Upper lobe of left lung (tissue), 6 donors: ENCODE measurements at regions not wholly inside any gene's neighbourhood (a gene's known extent, or its start where the extent isn't known, plus 50 kb on each side); places are given as distances from the start of the nearest gene placed in this dataset.
"Not testable (repeated sequence)": the region's sequence is repeated elsewhere in the genome, so short reads cannot be mapped to it uniquely, and the experiment has no call there.

Experiments
- ATAC-seq, 2 donors: fragments of 200-7000 bp; cut with Tn5 transposase; one replicate each; pipeline ENCODE4 v1.9.1; 2022; ENCODE audit warnings: mild to moderate bottlenecking in 2 of 2, moderate library complexity in 2 of 2; ENCODE audit not compliant: low FRiP score in 2 of 2
- DNase-seq, 2 donors: peaks; one replicate each; pipeline ENCODE4 v3.0.0-alpha.2; 2019 to 2020
- H3K27ac ChIP-seq, 4 donors: fragments of 200-600 bp; sonication (generic); one replicate each; pipeline ENCODE4 v1.5.1; 2016 to 2019
- H3K27me3 ChIP-seq, 4 donors: fragments of 200-600 bp; sonication (generic); one replicate each; pipeline ENCODE4 v1.5.1; 2017 to 2019
- H3K36me3 ChIP-seq, 4 donors: fragments of 200-600 bp; sonication (generic); one replicate each; pipeline ENCODE4 v1.5.1; 2016 to 2019
- H3K4me1 ChIP-seq, 4 donors: fragments of 200-600 bp; sonication (generic); one replicate each; pipeline ENCODE4 v1.5.1; 2018 to 2019
- H3K4me3 ChIP-seq, 4 donors: fragments of 200-600 bp; sonication (generic); one replicate each; pipeline ENCODE4 v1.5.1; 2017 to 2019; ENCODE audit warnings: mild to moderate bottlenecking in 2 of 4, moderate library complexity in 1 of 4
- H3K9me3 ChIP-seq, 4 donors: fragments of 200-600 bp; sonication (generic); one replicate each; pipeline ENCODE4 v1.5.1; 2018 to 2019
- CTCF ChIP-seq, 6 experiments: fragments of 450-650 bp in 4 of 6; fragments of 200-600 bp in 2 of 6; sonication (generic) in 2 of 6; IDR thresholded peaks; one replicate each; pipeline ENCODE4 v1.5.1; 2016 to 2019; ENCODE audit warnings: antibody characterized with exemption in 6 of 6
- EP300 ChIP-seq, 4 donors: sonication (generic); formaldehyde crosslinking; IDR thresholded peaks; one replicate each; pipeline ENCODE4 v1.5.1; 2017; ENCODE audit warnings: antibody characterized with exemption in 4 of 4, control low read depth in 2 of 4
- POLR2A ChIP-seq, 4 donors: fragments of 450-650 bp; IDR thresholded peaks; one replicate each; pipeline ENCODE4 v1.5.1; 2016 to 2017; ENCODE audit warnings: antibody characterized with exemption in 4 of 4, mild to moderate bottlenecking in 2 of 4
- POLR2AphosphoS5 ChIP-seq, 2 donors: sonication (generic); formaldehyde crosslinking; IDR thresholded peaks; one replicate each; pipeline ENCODE4 v1.5.1; 2017; ENCODE audit warnings: antibody characterized with exemption in 2 of 2
- WGBS, 2 donors: methylation state at CpG; one replicate each; pipeline ENCODE4 v1.1.5; 2017 to 2018; 5-methylcytosine and 5-hydroxymethylcytosine counted together
- donor health status: DM: no; HTN: no; CAD: no; lungs with moderate emphysema.
- donor health status: DM: no; HTN: yes; CAD: no; lungs with severe emphysema.

- no peak for ATAC-seq
- DNase-seq: no peak
- H3K36me3 ChIP-seq: no peaks in the 10 kb centered on the region
- no peak overlapping the region for H3K27ac ChIP-seq
- no peak for TF ChIP-seq CTCF (IDR thresholded peaks at IDR 0.05)
- no peak for TF ChIP-seq POLR2AphosphoS5 (IDR thresholded peaks at IDR 0.05)
- TF ChIP-seq EP300 (IDR thresholded peaks at IDR 0.05): no peak
- TF ChIP-seq POLR2A (IDR thresholded peaks at IDR 0.05): no peak
- 79 to 80% methylated on average over 2 of the region's 2 CpGs for whole genome bisulfite sequencing, 2 donors
- H3K4me1 ChIP-seq: peaks cover 0 to 8% (median 6%) of the 10 kb centered on the region in 4 donors
- no peaks in the 10 kb centered on the region for H3K9me3 ChIP-seq
- H3K4me3 ChIP-seq: no peak overlapping the region
- no peaks in the 10 kb centered on the region for H3K27me3 ChIP-seq
These were observed 75.6 kb upstream of the SRD5A3 start for GRCh38 chr4:55270481-55270880.

GRCh38 chr4:55272102-55272501 is 73.9 kb upstream of the SRD5A3 start:
- Histone ChIP-seq H3K36me3 (no peaks in the 10 kb centered on the region), H3K4me3 (no peak overlapping the region), H3K9me3 (no peaks in the 10 kb centered on the region), H3K4me1 (peaks cover 0 to 8% (median 6%) of the 10 kb centered on the region in 4 donors), H3K27me3 (no peaks in the 10 kb centered on the region), H3K27ac (no peak overlapping the region)
- WGBS, 2 donors: 62 to 72% methylated on average over 2 of the region's 2 CpGs
- TF ChIP-seq POLR2AphosphoS5 (IDR thresholded peaks at IDR 0.05) (no peak), CTCF (IDR thresholded peaks at IDR 0.05) (no peak), EP300 (IDR thresholded peaks at IDR 0.05) (no peak), POLR2A (IDR thresholded peaks at IDR 0.05) (no peak)
- DNase-seq: no peak
- ATAC-seq: no peak

- H3K27ac ChIP-seq: no peak overlapping the region
- no peaks in the 10 kb centered on the region for H3K36me3 ChIP-seq
- no peaks in the 10 kb centered on the region for H3K9me3 ChIP-seq
- H3K4me1 ChIP-seq: peaks cover 0 to 8% (median 6%) of the 10 kb centered on the region in 4 donors
- ATAC-seq: no peak
- DNase-seq: no peak
- 95 to 97% methylated on average over 8 of the region's 8 CpGs for WGBS, 2 donors
- no peak for TF ChIP-seq POLR2AphosphoS5 (IDR thresholded peaks at IDR 0.05)
- TF ChIP-seq CTCF (IDR thresholded peaks at IDR 0.05): no peak
- no peak for TF ChIP-seq EP300 (IDR thresholded peaks at IDR 0.05)
- TF ChIP-seq POLR2A (IDR thresholded peaks at IDR 0.05): no peak
- no peaks in the 10 kb centered on the region for H3K27me3 ChIP-seq
- no peak overlapping the region for H3K4me3 ChIP-seq
These were observed 73.5 kb upstream of the SRD5A3 start for GRCh38 chr4:55272589-55272988.

GRCh38 chr4:55277011-55277410 is 69.0 kb upstream of the SRD5A3 start:
- peaks cover 0 to 6% (median 0%) of the 10 kb centered on the region in 4 donors for H3K9me3 ChIP-seq
- ATAC-seq (no peak), DNase-seq (no peak)
- H3K4me1 ChIP-seq: no peaks in the 10 kb centered on the region
- TF ChIP-seq POLR2A (IDR thresholded peaks at IDR 0.05): no peak
- no peak for TF ChIP-seq EP300 (IDR thresholded peaks at IDR 0.05)
- H3K27me3 ChIP-seq: no peaks in the 10 kb centered on the region
- H3K4me3 ChIP-seq: no peak overlapping the region
- WGBS, 2 donors: 95 to 96% methylated on average over 2 of the region's 2 CpGs
- H3K27ac ChIP-seq: no peak overlapping the region
- no peaks in the 10 kb centered on the region for H3K36me3 ChIP-seq

GRCh38 chr4:55278316-55278715 is 67.7 kb upstream of the SRD5A3 start:
- H3K9me3 ChIP-seq: peaks cover 0 to 6% (median 0%) of the 10 kb centered on the region in 4 donors
- DNase-seq (no peak), ATAC-seq (no peak)
- H3K27ac ChIP-seq: no peak overlapping the region
- 70 to 73% methylated on average over 1 of the region's 1 CpG for WGBS, 2 donors
- no peaks in the 10 kb centered on the region for H3K36me3 ChIP-seq
- no peak for TF ChIP-seq POLR2A (IDR thresholded peaks at IDR 0.05)
- TF ChIP-seq POLR2AphosphoS5 (IDR thresholded peaks at IDR 0.05): no peak
- no peak for TF ChIP-seq EP300 (IDR thresholded peaks at IDR 0.05)
- no peak for TF ChIP-seq CTCF (IDR thresholded peaks at IDR 0.05)
- no peaks in the 10 kb centered on the region for H3K4me1 ChIP-seq
- H3K4me3 ChIP-seq: no peak overlapping the region
- H3K27me3 ChIP-seq: no peaks in the 10 kb centered on the region

GRCh38 chr4:55280474-55280873 is 65.6 kb upstream of the SRD5A3 start:
- H3K4me1 ChIP-seq, H3K27me3 ChIP-seq, H3K36me3 ChIP-seq, H3K4me3 ChIP-seq, DNase-seq, H3K27ac ChIP-seq, ATAC-seq: not testable (repeated sequence)
- 70 to 86% methylated on average over 7 of the region's 7 CpGs for WGBS, 2 donors
- peaks cover 5 to 21% (median 14%) of the 10 kb centered on the region in 4 donors for H3K9me3 ChIP-seq

GRCh38 chr4:55281118-55281683 is 64.8 kb upstream of the SRD5A3 start:
- not testable (repeated sequence) for H3K4me3 ChIP-seq, H3K36me3 ChIP-seq, ATAC-seq, DNase-seq, H3K27me3 ChIP-seq, H3K27ac ChIP-seq, H3K4me1 ChIP-seq
- 66 to 76% methylated on average over 11 of the region's 11 CpGs for WGBS, 2 donors
- H3K9me3 ChIP-seq: peaks cover 5 to 21% (median 14%) of the 10 kb centered on the region in 4 donors
